GM12874 (cell line): ENCODE measurements at regions not wholly inside any gene's neighbourhood (a gene's known extent, or its start where the extent isn't known, plus 50 kb on each side); places are given as distances from the start of the nearest gene placed in this dataset.

Experiments
- CTCF ChIP-seq: IDR thresholded peaks from 2 replicates; pipeline ENCODE4 v1.5.1; 2011; ENCODE audit warnings: low read depth, mild to moderate bottlenecking, control low read depth, low read length, moderate library complexity; ENCODE audit not compliant: insufficient read depth

- TF ChIP-seq CTCF = no peak
These were observed 724.5 kb downstream of the EPHA4 start for GRCh38 chr2:220847589-220847988.

GRCh38 chr2:220849433-220849832, 722.7 kb downstream of the EPHA4 start:
- no peak for TF ChIP-seq CTCF

GRCh38 chr2:220850116-220850515, 722.0 kb downstream of the EPHA4 start:
- no peak for TF ChIP-seq CTCF

- TF ChIP-seq CTCF = no peak
These were observed 716.8 kb downstream of the EPHA4 start for GRCh38 chr2:220855296-220855695.

GRCh38 chr2:220856486-220856885, 715.6 kb downstream of the EPHA4 start:
- TF ChIP-seq CTCF = no peak

GRCh38 chr2:220857368-220857767, 714.7 kb downstream of the EPHA4 start:
- no peak for TF ChIP-seq CTCF

GRCh38 chr2:220858101-220858500, 714.0 kb downstream of the EPHA4 start:
- no peak for TF ChIP-seq CTCF

GRCh38 chr2:220871909-220872308, 700.2 kb downstream of the EPHA4 start:
- TF ChIP-seq CTCF = no peak
